ENCODE measurements at regions not wholly inside any gene's neighbourhood (a gene's known extent, or its start where the extent isn't known, plus 50 kb on each side); places are given as distances from the start of the nearest gene placed in this dataset.

- TF ChIP-seq ZFX (IDR thresholded peaks at IDR 0.05) (no peak), POLR2A (IDR thresholded peaks at IDR 0.05; ENCODE audit: borderline replicate concordance, extremely low read depth, insufficient read depth, insufficient read length) (no peak)
- TF ChIP-seq, protein P1, sequence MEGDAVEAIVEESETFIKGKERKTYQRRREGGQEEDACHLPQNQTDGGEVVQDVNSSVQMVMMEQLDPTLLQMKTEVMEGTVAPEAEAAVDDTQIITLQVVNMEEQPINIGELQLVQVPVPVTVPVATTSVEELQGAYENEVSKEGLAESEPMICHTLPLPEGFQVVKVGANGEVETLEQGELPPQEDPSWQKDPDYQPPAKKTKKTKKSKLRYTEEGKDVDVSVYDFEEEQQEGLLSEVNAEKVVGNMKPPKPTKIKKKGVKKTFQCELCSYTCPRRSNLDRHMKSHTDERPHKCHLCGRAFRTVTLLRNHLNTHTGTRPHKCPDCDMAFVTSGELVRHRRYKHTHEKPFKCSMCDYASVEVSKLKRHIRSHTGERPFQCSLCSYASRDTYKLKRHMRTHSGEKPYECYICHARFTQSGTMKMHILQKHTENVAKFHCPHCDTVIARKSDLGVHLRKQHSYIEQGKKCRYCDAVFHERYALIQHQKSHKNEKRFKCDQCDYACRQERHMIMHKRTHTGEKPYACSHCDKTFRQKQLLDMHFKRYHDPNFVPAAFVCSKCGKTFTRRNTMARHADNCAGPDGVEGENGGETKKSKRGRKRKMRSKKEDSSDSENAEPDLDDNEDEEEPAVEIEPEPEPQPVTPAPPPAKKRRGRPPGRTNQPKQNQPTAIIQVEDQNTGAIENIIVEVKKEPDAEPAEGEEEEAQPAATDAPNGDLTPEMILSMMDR (IDR thresholded peaks at IDR 0.05 in 2 of 3, conservative IDR thresholded peaks at IDR 0.05 in 1 of 3; ENCODE audit: borderline replicate concordance in 1 of 3, insufficient read depth in 1 of 3, low read depth in 2 of 3, low read length in 2 of 3), result no peak
These were observed 144.6 kb upstream of the PLXNA4 start for GRCh38 chr7:132720835-132721234.
